H9 (cell line): ENCODE measurements at regions not wholly inside any gene's neighbourhood (a gene's known extent, or its start where the extent isn't known, plus 50 kb on each side); places are given as distances from the start of the nearest gene placed in this dataset.

Source experiments
- DNase-seq: peaks from one replicate; pipeline ENCODE4 v3.0.0-alpha.2; 2017
- H2AFZ ChIP-seq: one replicate; pipeline ENCODE4 v1.6.1; 2013; ENCODE audit warnings: mild to moderate bottlenecking, low read length, control low read depth, moderate library complexity
- H2AK5ac ChIP-seq: 2 replicates; pipeline ENCODE4 v1.6.1; 2013; ENCODE audit warnings: low read length, control low read depth, mixed read lengths; ENCODE audit not compliant: insufficient read length
- H2BK120ac ChIP-seq: one replicate; pipeline ENCODE4 v1.6.1; 2013; ENCODE audit warnings: low read depth, mild to moderate bottlenecking, low read length, control low read depth, inconsistent platforms; ENCODE audit not compliant: poor library complexity, severe bottlenecking
- H2BK12ac ChIP-seq: 2 replicates; pipeline ENCODE4 v1.6.1; 2013; ENCODE audit warnings: low read length, control low read depth, mixed read lengths, low read depth; ENCODE audit not compliant: insufficient read length
- H2BK15ac ChIP-seq: 2 replicates; pipeline ENCODE4 v1.6.1; 2013; ENCODE audit warnings: low read depth, low read length, control low read depth
- H2BK20ac ChIP-seq: one replicate; pipeline ENCODE4 v1.6.1; 2013; ENCODE audit warnings: low read depth, mild to moderate bottlenecking, low read length, control low read depth, inconsistent platforms; ENCODE audit not compliant: poor library complexity, severe bottlenecking
- H2BK5ac ChIP-seq: 2 replicates; pipeline ENCODE4 v1.6.1; 2013; ENCODE audit warnings: low read length, control low read depth, mixed read lengths; ENCODE audit not compliant: insufficient read length
- H3K14ac ChIP-seq: 2 replicates; pipeline ENCODE4 v1.6.1; 2013; ENCODE audit warnings: low read length, control low read depth; ENCODE audit not compliant: insufficient read depth
- H3K18ac ChIP-seq: 2 replicates; pipeline ENCODE4 v1.6.1; 2013; ENCODE audit warnings: low read depth, mild to moderate bottlenecking, mixed read lengths, low read length, control low read depth; ENCODE audit not compliant: insufficient read length
- H3K23ac ChIP-seq: 2 replicates; pipeline ENCODE4 v1.6.1; 2013; ENCODE audit warnings: low read length, control low read depth, mixed read lengths, low read depth; ENCODE audit not compliant: insufficient read length
- H3K23me2 ChIP-seq: 2 replicates; pipeline ENCODE4 v1.6.1; 2013; ENCODE audit warnings: low read depth, mild to moderate bottlenecking, mixed read lengths, low read length, control low read depth; ENCODE audit not compliant: insufficient read length, poor library complexity, severe bottlenecking
- H3K27ac ChIP-seq: 2 replicates; pipeline ENCODE4 v1.5.1; 2013; ENCODE audit warnings: low read length, control low read depth, mixed read lengths, low read depth; ENCODE audit not compliant: insufficient read length
- H3K27me3 ChIP-seq: 2 replicates; pipeline ENCODE4 v1.6.1; 2013; ENCODE audit warnings: low read length, control low read depth, inconsistent platforms; ENCODE audit not compliant: insufficient read depth
- H3K4ac ChIP-seq: 2 replicates; pipeline ENCODE4 v1.6.1; 2013; ENCODE audit warnings: low read depth, mild to moderate bottlenecking, control low read depth, inconsistent platforms, low read length, moderate library complexity
- H3K4me1 ChIP-seq: 2 replicates; pipeline ENCODE4 v1.6.1; 2013; ENCODE audit warnings: low read length, control low read depth, inconsistent platforms; ENCODE audit not compliant: insufficient read depth
- H3K4me2 ChIP-seq: 2 replicates; pipeline ENCODE4 v1.6.1; 2013; ENCODE audit warnings: low read length, control low read depth, mixed read lengths; ENCODE audit not compliant: insufficient read length, insufficient read depth
- H3K56ac ChIP-seq: 2 replicates; pipeline ENCODE4 v1.6.1; 2013; ENCODE audit warnings: low read depth, mild to moderate bottlenecking, mixed read lengths, low read length, control low read depth; ENCODE audit not compliant: insufficient read length
- H3K79me1 ChIP-seq: 2 replicates; pipeline ENCODE4 v1.6.1; 2013; ENCODE audit warnings: low read depth, mild to moderate bottlenecking, moderate library complexity, low read length, control low read depth, inconsistent platforms; ENCODE audit not compliant: insufficient read depth, poor library complexity, severe bottlenecking
- H3K79me2 ChIP-seq: 2 replicates; pipeline ENCODE4 v1.6.1; 2013; ENCODE audit warnings: low read length, control low read depth, inconsistent platforms; ENCODE audit not compliant: insufficient read depth
- H3K9ac ChIP-seq: 2 replicates; pipeline ENCODE4 v1.6.1; 2013; ENCODE audit warnings: low read length, control low read depth, mixed read lengths; ENCODE audit not compliant: insufficient read length; ENCODE audit errors: extremely low read depth
- H3K9me3 ChIP-seq: one replicate; pipeline ENCODE4 v1.6.1; 2013; ENCODE audit warnings: low read depth, low read length, inconsistent platforms; ENCODE audit not compliant: control insufficient read depth
- H3T11ph ChIP-seq: one replicate; pipeline ENCODE4 v1.6.1; 2013; ENCODE audit warnings: mild to moderate bottlenecking, low read length, control low read depth, inconsistent platforms
- H4K20me1 ChIP-seq: one replicate; pipeline ENCODE4 v1.6.1; 2013; ENCODE audit not compliant: control insufficient read depth, insufficient read length, insufficient read depth
- H4K5ac ChIP-seq: 2 replicates; pipeline ENCODE4 v1.6.1; 2013; ENCODE audit warnings: low read depth, mild to moderate bottlenecking, mixed read lengths, low read length, control low read depth; ENCODE audit not compliant: insufficient read length
- H4K8ac ChIP-seq: replicated peaks from 2 replicates; pipeline ENCODE4 v1.6.1; 2013; ENCODE audit warnings: low read length, control low read depth, mixed read lengths, low read depth; ENCODE audit not compliant: insufficient read length
- H4K91ac ChIP-seq: 2 replicates; pipeline ENCODE4 v1.6.1; 2013; ENCODE audit warnings: low read depth, mild to moderate bottlenecking, moderate library complexity, mixed read lengths, low read length, control low read depth; ENCODE audit not compliant: insufficient read length
- H3K27ac Mint-ChIP-seq, 3 experiments: 2 replicates in 2 of 3; 3 replicates in 1 of 3; pipeline ENCODE4 v1.8.0; 2020 to 2021; ENCODE audit warnings: mixed read lengths in 3 of 3, mild to moderate bottlenecking in 1 of 3, moderate library complexity in 1 of 3
- H3K27me3 Mint-ChIP-seq: 2 replicates; pipeline ENCODE4 v1.8.0; 2021; ENCODE audit warnings: low read depth, mild to moderate bottlenecking, moderate library complexity, mixed read lengths
- H3K36me3 Mint-ChIP-seq, 3 experiments: 2 replicates in 2 of 3; 3 replicates in 1 of 3; pipeline ENCODE4 v1.8.0; 2020 to 2021; ENCODE audit warnings: low read depth in 3 of 3, mixed read lengths in 3 of 3; ENCODE audit not compliant: insufficient read depth in 1 of 3
- H3K4me1 Mint-ChIP-seq, 2 experiments: 2 replicates each; pipeline ENCODE4 v1.8.0; 2020; ENCODE audit warnings: mixed read lengths in 2 of 2
- H3K4me3 Mint-ChIP-seq, 2 experiments: 2 replicates in 1 of 2; 3 replicates in 1 of 2; pipeline ENCODE4 v1.8.0; 2020 to 2021; ENCODE audit warnings: mild to moderate bottlenecking in 2 of 2, mixed read lengths in 2 of 2, moderate library complexity in 1 of 2
- H3K9me3 Mint-ChIP-seq, 2 experiments: 2 replicates in 1 of 2; 3 replicates in 1 of 2; pipeline ENCODE4 v1.8.0; 2020; ENCODE audit warnings: mild to moderate bottlenecking in 2 of 2, mixed read lengths in 2 of 2, moderate library complexity in 1 of 2
- CTCF ChIP-seq: fragments of 200-600 bp; sonication (generic); conservative IDR thresholded peaks from 3 replicates; pipeline ENCODE4 v1.8.0; 2021; ENCODE audit warnings: antibody characterized with exemption, mild to moderate bottlenecking
- WGBS: extraction: QIAGEN DNeasy Blood & Tissue Kit; methylation state at CpG from one replicate; pipeline ENCODE4 v1.1.7; 2013; ENCODE audit warnings: missing lambda C conversion rate, low lambda C conversion rate, mixed read lengths; ENCODE audit not compliant: insufficient read length; ENCODE audit errors: extremely low coverage; 5-methylcytosine and 5-hydroxymethylcytosine counted together

GRCh38 chr4:181701894-181702293 is 541.3 kb upstream of the TENM3 start:
- H2AK5ac ChIP-seq = no peak overlapping the region
- no peaks in the 10 kb centered on the region for H3K4me1 ChIP-seq
- no CpG with 5 or more reads among the region's 9 CpGs for WGBS
- H2BK12ac ChIP-seq = no peak overlapping the region
- H4K8ac ChIP-seq = no peak overlapping the region
- H2BK5ac ChIP-seq = no peak overlapping the region
- no peak overlapping the region for H2BK20ac ChIP-seq
- no peak overlapping the region for H3K14ac ChIP-seq
- no peak overlapping the region for H3K23ac ChIP-seq
- no peak overlapping the region for H3T11ph ChIP-seq
- H2AFZ ChIP-seq = no peak overlapping the region
- Mint-ChIP-seq H3K9me3 (no peaks in the 10 kb centered on the region), H3K4me3 (no peak overlapping the region), H3K27me3 (no peaks in the 10 kb centered on the region), H3K27ac (no peak overlapping the region), H3K4me1 (no peaks in the 10 kb centered on the region), H3K36me3 (no peaks in the 10 kb centered on the region)
- no peak overlapping the region for H2BK120ac ChIP-seq
- H4K20me1 ChIP-seq = no peaks in the 10 kb centered on the region
- no peak overlapping the region for H3K9ac ChIP-seq
- no peak overlapping the region for H4K91ac ChIP-seq
- H3K27me3 ChIP-seq = no peaks in the 10 kb centered on the region
- H3K4me2 ChIP-seq = no peak overlapping the region
- no peaks in the 10 kb centered on the region for H3K23me2 ChIP-seq
- no peak overlapping the region for H3K27ac ChIP-seq
- H3K79me1 ChIP-seq = no peaks in the 10 kb centered on the region
- H4K5ac ChIP-seq = no peak overlapping the region
- no peaks in the 10 kb centered on the region for H3K9me3 ChIP-seq
- H3K4ac ChIP-seq = no peak overlapping the region
- no peak for TF ChIP-seq CTCF
- H2BK15ac ChIP-seq = no peak overlapping the region
- no peak overlapping the region for H3K18ac ChIP-seq
- DNase-seq = no peak
- no peaks in the 10 kb centered on the region for H3K79me2 ChIP-seq
- H3K56ac ChIP-seq = no peak overlapping the region
